ENCODE measurements at regions not wholly inside any gene's neighbourhood (a gene's known extent, or its start where the extent isn't known, plus 50 kb on each side); places are given as distances from the start of the nearest gene placed in this dataset.

- TF ChIP-seq CTCF (IDR thresholded peaks at IDR 0.05) (no peak), POLR2A (IDR thresholded peaks at IDR 0.05) (no peak)
Measured at GRCh38 chr12:59929110-59929509, 333.3 kb downstream of the SLC16A7 start.
